ENCODE measurements at regions not wholly inside any gene's neighbourhood (a gene's known extent, or its start where the extent isn't known, plus 50 kb on each side); places are given as distances from the start of the nearest gene placed in this dataset.

GRCh38 chr1:78440381-78440793, 50.4 kb upstream of the PTGFR start:
- Mint-ChIP-seq H3K27me3 (no peaks in the 10 kb centered on the region), H3K4me1 (no peaks in the 10 kb centered on the region), H3K27ac (no peak overlapping the region), H3K9me3 (peaks cover 3% of the 10 kb centered on the region), H3K4me3 (no peak overlapping the region), H3K36me3 (ENCODE audit: low read depth) (no peaks in the 10 kb centered on the region)
- ChIA-PET POLR2A (no interaction called here), CTCF (no interaction called here)
- no peak for ATAC-seq (ENCODE audit: low read depth)
- DNase-seq: no peak
- no peak for TF ChIP-seq CTCF (IDR thresholded peaks at IDR 0.05)
- intact Hi-C loops (cut with micrococcal nuclease): no loop called here
